ENCODE measurements at regions not wholly inside any gene's neighbourhood (a gene's known extent, or its start where the extent isn't known, plus 50 kb on each side); places are given as distances from the start of the nearest gene placed in this dataset.

DNA sequence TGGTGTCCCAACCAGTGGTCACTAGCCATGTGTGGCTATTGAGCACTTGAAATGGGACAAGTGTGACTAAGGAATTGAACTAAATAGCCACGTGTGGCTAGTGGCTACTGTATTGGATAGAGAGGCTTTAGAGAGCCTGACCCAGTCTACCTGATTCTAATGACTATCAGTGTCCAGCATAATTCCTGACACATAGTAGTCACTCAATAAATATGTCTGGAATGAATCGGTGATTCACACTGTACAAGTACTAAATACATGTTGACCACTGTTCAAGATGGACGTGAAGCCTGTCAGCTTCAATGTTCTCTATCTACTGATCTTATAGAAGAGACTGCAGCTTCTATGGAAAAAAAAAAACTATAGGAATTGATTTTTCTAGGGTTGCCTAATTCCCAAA lies 57.7 kb upstream of the MAST4 start:
- POLR2A ChIA-PET = no interaction called here
- intact Hi-C loops (cut with micrococcal nuclease; ENCODE audit: unreplicated experiment) = no loop called here

DNA sequence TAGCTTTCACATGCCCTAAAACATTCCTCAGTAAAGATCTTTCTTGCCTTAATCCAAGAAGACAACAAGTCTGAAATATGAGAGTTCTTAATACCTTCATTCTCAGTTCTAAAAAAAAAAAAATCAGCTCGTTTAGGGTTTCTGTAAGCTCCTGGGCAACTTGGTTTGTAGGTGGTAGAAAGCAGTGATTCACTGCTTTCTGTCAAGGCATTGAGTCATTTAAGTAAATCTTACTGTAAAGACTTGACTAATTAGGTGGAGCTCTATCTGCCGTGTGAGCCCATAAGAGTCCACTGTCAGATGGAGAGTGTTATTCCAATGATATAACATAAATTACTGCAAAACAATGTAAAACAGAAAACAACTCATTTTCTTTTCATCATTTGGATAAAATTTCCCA lies 56.1 kb upstream of the MAST4 start:
- Histone ChIP-seq H3K4me3 (ENCODE audit: low read depth, low read length, poor library complexity, severe bottlenecking) (no peak overlapping the region), H3K9me2 (ENCODE audit: insufficient read depth, low read length) (no peaks in the 10 kb centered on the region), H3K4me2 (ENCODE audit: low read length) (no peak overlapping the region), H3K79me2 (ENCODE audit: insufficient read depth, low read depth, low read length) (no peaks in the 10 kb centered on the region), H3K27ac (ENCODE audit: low read depth, low read length, poor library complexity, severe bottlenecking) (no peak overlapping the region), H3K4me1 (ENCODE audit: insufficient read depth, low read length, poor library complexity, severe bottlenecking) (no peaks in the 10 kb centered on the region), H3K9me3 (ENCODE audit: low read length) (no peaks in the 10 kb centered on the region), H2AFZ (ENCODE audit: low read length) (no peak overlapping the region), H3K36me3 (ENCODE audit: insufficient read depth, low read length) (no peaks in the 10 kb centered on the region), H4K20me1 (ENCODE audit: insufficient read depth, low read length) (no peaks in the 10 kb centered on the region)
- intact Hi-C loops (cut with micrococcal nuclease; ENCODE audit: unreplicated experiment) = no loop called here
- BruUV-seq (replicated peaks) = no TSS peak
- no peak for DNase-seq (ENCODE audit: low spot score)
- ChIA-PET CTCF (ENCODE audit: unreplicated experiment) (interaction anchor here (1.0 kb wide), 1 partner anchor 28 kb away, joined by 4 read pairs; no protein-coding TSS in a partner anchor), POLR2A (interaction anchor here (1.0 to 1.4 kb wide), 2 partner anchors 11 to 25 kb away, joined by 3 to 4 read pairs; no protein-coding TSS in a partner anchor)
- TF ChIP-seq, protein P1, sequence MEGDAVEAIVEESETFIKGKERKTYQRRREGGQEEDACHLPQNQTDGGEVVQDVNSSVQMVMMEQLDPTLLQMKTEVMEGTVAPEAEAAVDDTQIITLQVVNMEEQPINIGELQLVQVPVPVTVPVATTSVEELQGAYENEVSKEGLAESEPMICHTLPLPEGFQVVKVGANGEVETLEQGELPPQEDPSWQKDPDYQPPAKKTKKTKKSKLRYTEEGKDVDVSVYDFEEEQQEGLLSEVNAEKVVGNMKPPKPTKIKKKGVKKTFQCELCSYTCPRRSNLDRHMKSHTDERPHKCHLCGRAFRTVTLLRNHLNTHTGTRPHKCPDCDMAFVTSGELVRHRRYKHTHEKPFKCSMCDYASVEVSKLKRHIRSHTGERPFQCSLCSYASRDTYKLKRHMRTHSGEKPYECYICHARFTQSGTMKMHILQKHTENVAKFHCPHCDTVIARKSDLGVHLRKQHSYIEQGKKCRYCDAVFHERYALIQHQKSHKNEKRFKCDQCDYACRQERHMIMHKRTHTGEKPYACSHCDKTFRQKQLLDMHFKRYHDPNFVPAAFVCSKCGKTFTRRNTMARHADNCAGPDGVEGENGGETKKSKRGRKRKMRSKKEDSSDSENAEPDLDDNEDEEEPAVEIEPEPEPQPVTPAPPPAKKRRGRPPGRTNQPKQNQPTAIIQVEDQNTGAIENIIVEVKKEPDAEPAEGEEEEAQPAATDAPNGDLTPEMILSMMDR (conservative IDR thresholded peaks at IDR 0.05; ENCODE audit: low read length) = no peak
- no peak for TF ChIP-seq EZH2phosphoT487 (IDR thresholded peaks at IDR 0.05; ENCODE audit: borderline replicate concordance, low read depth, low read length)

More for the DNA sequence above, 57.7 kb upstream of the MAST4 start:
- CTCF ChIA-PET (ENCODE audit: unreplicated experiment) = no interaction called here
- BruUV-seq (replicated peaks) = no TSS peak
- H4K20me1 ChIP-seq (ENCODE audit: insufficient read depth, low read length) = no peaks in the 10 kb centered on the region
- no peak overlapping the region for H3K4me3 ChIP-seq (ENCODE audit: low read depth, low read length, poor library complexity, severe bottlenecking)
- H3K9me2 ChIP-seq (ENCODE audit: insufficient read depth, low read length) = no peaks in the 10 kb centered on the region
- H3K9me3 ChIP-seq (ENCODE audit: low read length) = no peaks in the 10 kb centered on the region
- H3K36me3 ChIP-seq (ENCODE audit: insufficient read depth, low read length) = no peaks in the 10 kb centered on the region
- DNase-seq (ENCODE audit: low spot score) = no peak
- no peak for TF ChIP-seq EZH2phosphoT487 (IDR thresholded peaks at IDR 0.05; ENCODE audit: borderline replicate concordance, low read depth, low read length)
- TF ChIP-seq, protein P1 (conservative IDR thresholded peaks at IDR 0.05; ENCODE audit: low read length) = no peak
- no peak overlapping the region for H3K4me2 ChIP-seq (ENCODE audit: low read length)
- H2AFZ ChIP-seq (ENCODE audit: low read length) = no peak overlapping the region
- H3K4me1 ChIP-seq (ENCODE audit: insufficient read depth, low read length, poor library complexity, severe bottlenecking) = no peaks in the 10 kb centered on the region
- H3K27ac ChIP-seq (ENCODE audit: low read depth, low read length, poor library complexity, severe bottlenecking) = no peak overlapping the region
- H3K79me2 ChIP-seq (ENCODE audit: insufficient read depth, low read depth, low read length) = no peaks in the 10 kb centered on the region

DNA sequence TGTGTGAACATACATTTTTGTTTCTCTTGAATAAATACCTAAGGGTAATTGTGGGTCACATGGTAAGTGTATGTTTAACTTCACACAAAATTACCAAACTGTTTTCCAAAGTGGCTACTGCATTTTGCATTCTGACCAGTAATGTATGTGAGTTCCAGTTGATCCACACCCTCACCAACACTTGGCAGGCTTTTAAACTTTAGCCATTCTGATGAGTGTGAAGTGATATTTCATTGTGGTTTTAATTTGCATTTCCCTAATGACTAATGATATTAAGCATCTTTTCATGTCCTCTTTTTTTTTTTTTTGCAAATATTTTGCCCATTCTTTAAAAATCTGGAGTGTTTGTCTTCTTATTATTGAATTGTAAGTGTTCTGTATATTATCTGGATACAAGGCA lies 53.5 kb upstream of the MAST4 start:
- no peaks in the 10 kb centered on the region for H3K4me1 ChIP-seq (ENCODE audit: insufficient read depth, low read length, poor library complexity, severe bottlenecking)
- no peaks in the 10 kb centered on the region for H3K9me2 ChIP-seq (ENCODE audit: insufficient read depth, low read length)
- no peaks in the 10 kb centered on the region for H4K20me1 ChIP-seq (ENCODE audit: insufficient read depth, low read length)
- ChIA-PET POLR2A (no interaction called here), CTCF (ENCODE audit: unreplicated experiment) (no interaction called here)
- no TSS peak for BruUV-seq (replicated peaks)
- H3K79me2 ChIP-seq (ENCODE audit: insufficient read depth, low read depth, low read length) = no peaks in the 10 kb centered on the region
- no peak overlapping the region for H2AFZ ChIP-seq (ENCODE audit: low read length)
- no peak for DNase-seq (ENCODE audit: low spot score)
- H3K36me3 ChIP-seq (ENCODE audit: insufficient read depth, low read length) = no peaks in the 10 kb centered on the region
- no peak for TF ChIP-seq EZH2phosphoT487 (IDR thresholded peaks at IDR 0.05; ENCODE audit: borderline replicate concordance, low read depth, low read length)
- TF ChIP-seq, protein P1 (conservative IDR thresholded peaks at IDR 0.05; ENCODE audit: low read length) = no peak
- no peak overlapping the region for H3K4me3 ChIP-seq (ENCODE audit: low read depth, low read length, poor library complexity, severe bottlenecking)
- H3K4me2 ChIP-seq (ENCODE audit: low read length) = no peak overlapping the region
- H3K9me3 ChIP-seq (ENCODE audit: low read length) = peaks cover 11% of the 10 kb centered on the region; the same call in 1 of the 2 replicates
- intact Hi-C loops (cut with micrococcal nuclease; ENCODE audit: unreplicated experiment) = no loop called here
- no peak overlapping the region for H3K27ac ChIP-seq (ENCODE audit: low read depth, low read length, poor library complexity, severe bottlenecking)
